ENCODE measurements at regions not wholly inside any gene's neighbourhood (a gene's known extent, or its start where the extent isn't known, plus 50 kb on each side); places are given as distances from the start of the nearest gene placed in this dataset.

- no peak for DNase-seq (ENCODE audit: low spot score)
- Histone ChIP-seq H3K9me3 (ENCODE audit: control insufficient read depth in 4 of 4, low read length in 3 of 4) (peaks cover 0 to 2% (median 0%) of the 10 kb centered on the region in 4 donors), H3K9ac (ENCODE audit: low read depth in 1 of 2, low read length in 2 of 2) (no peak overlapping the region), H3K27ac (ENCODE audit: low read depth in 1 of 2, low read length in 2 of 2) (no peak overlapping the region), H3K36me3 (ENCODE audit: control insufficient read depth in 4 of 4, insufficient read depth in 3 of 4, low read depth in 1 of 4, low read length in 3 of 4) (no peaks in the 10 kb centered on the region), H3K4me1 (ENCODE audit: control insufficient read depth in 4 of 4, insufficient read depth in 4 of 4, low read length in 3 of 4) (peaks cover 0 to 2% (median 0%) of the 10 kb centered on the region in 4 donors), H3K4me3 (ENCODE audit: low read depth in 1 of 3, low read length in 3 of 3) (no peak overlapping the region), H3K27me3 (ENCODE audit: control insufficient read depth in 4 of 4, insufficient read depth in 4 of 4, low read length in 3 of 4) (peaks cover 0 to 8% (median 0%) of the 10 kb centered on the region in 4 donors)
- TF ChIP-seq YY1 (IDR thresholded peaks at IDR 0.05) (no peak), SP1 (IDR thresholded peaks at IDR 0.05) (no peak), TAF1 (conservative IDR thresholded peaks at IDR 0.05) (no peak)
These were observed 370.8 kb downstream of the LNPK start for GRCh38 chr2:175631245-175631623.

- Histone ChIP-seq H3K4me1 (ENCODE audit: control insufficient read depth in 4 of 4, insufficient read depth in 4 of 4, low read length in 3 of 4) (peaks cover 0 to 2% (median 0%) of the 10 kb centered on the region in 4 donors), H3K27ac (ENCODE audit: low read depth in 1 of 2, low read length in 2 of 2) (no peak overlapping the region), H3K36me3 (ENCODE audit: control insufficient read depth in 4 of 4, insufficient read depth in 3 of 4, low read depth in 1 of 4, low read length in 3 of 4) (no peaks in the 10 kb centered on the region), H3K4me3 (ENCODE audit: low read depth in 1 of 3, low read length in 3 of 3) (no peak overlapping the region), H3K27me3 (ENCODE audit: control insufficient read depth in 4 of 4, insufficient read depth in 4 of 4, low read length in 3 of 4) (peaks cover 0 to 8% (median 0%) of the 10 kb centered on the region in 4 donors), H3K9ac (ENCODE audit: low read depth in 1 of 2, low read length in 2 of 2) (no peak overlapping the region), H3K9me3 (ENCODE audit: control insufficient read depth in 4 of 4, low read length in 3 of 4) (peaks cover 0 to 2% (median 0%) of the 10 kb centered on the region in 4 donors)
- WGBS: 62% methylated on average over 15 of the region's 15 CpGs
- TF ChIP-seq RXRA (IDR thresholded peaks at IDR 0.05): no peak
- TF ChIP-seq EGR1 (IDR thresholded peaks at IDR 0.05; ENCODE audit: low read depth in 2 of 2): no peak
- TF ChIP-seq JUND (IDR thresholded peaks at IDR 0.05): no peak
- TF ChIP-seq CTCF (IDR thresholded peaks at IDR 0.05; ENCODE audit: low read depth, low read length, missing input control): no peak
- no peak for TF ChIP-seq HNF4G (IDR thresholded peaks at IDR 0.05)
- no peak for TF ChIP-seq SP1 (IDR thresholded peaks at IDR 0.05)
- no peak for TF ChIP-seq FOXA2 (IDR thresholded peaks at IDR 0.05)
- TF ChIP-seq RAD21 (IDR thresholded peaks at IDR 0.05): no peak
- DNase-seq (ENCODE audit: low spot score): no peak
These were observed 371.5 kb downstream of the LNPK start for GRCh38 chr2:175630280-175631244.

GRCh38 chr2:175628243-175628642 is 373.8 kb downstream of the LNPK start:
- no peak overlapping the region for H3K9ac ChIP-seq (ENCODE audit: low read depth in 1 of 2, low read length in 2 of 2)
- H3K36me3 ChIP-seq (ENCODE audit: control insufficient read depth in 4 of 4, insufficient read depth in 3 of 4, low read depth in 1 of 4, low read length in 3 of 4): no peaks in the 10 kb centered on the region
- peaks cover 0 to 4% (median 0%) of the 10 kb centered on the region in 4 donors for H3K27me3 ChIP-seq (ENCODE audit: control insufficient read depth in 4 of 4, insufficient read depth in 4 of 4, low read length in 3 of 4)
- peaks cover 0 to 2% (median 0%) of the 10 kb centered on the region in 4 donors for H3K4me1 ChIP-seq (ENCODE audit: control insufficient read depth in 4 of 4, insufficient read depth in 4 of 4, low read length in 3 of 4)
- H3K27ac ChIP-seq (ENCODE audit: low read depth in 1 of 2, low read length in 2 of 2): no peak overlapping the region
- peaks cover 0 to 2% (median 0%) of the 10 kb centered on the region in 4 donors for H3K9me3 ChIP-seq (ENCODE audit: control insufficient read depth in 4 of 4, low read length in 3 of 4)
- no peak overlapping the region for H3K4me3 ChIP-seq (ENCODE audit: low read depth in 1 of 3, low read length in 3 of 3)
- no peak for DNase-seq (ENCODE audit: low spot score)
- no peak for TF ChIP-seq EGR1 (IDR thresholded peaks at IDR 0.05; ENCODE audit: low read depth in 2 of 2)
- TF ChIP-seq JUND (IDR thresholded peaks at IDR 0.05): no peak
- TF ChIP-seq NR2F2 (IDR thresholded peaks at IDR 0.05): no peak
- TF ChIP-seq ATF3 (IDR thresholded peaks at IDR 0.05): no peak
- TF ChIP-seq MAX (IDR thresholded peaks at IDR 0.05): no peak
- TF ChIP-seq RXRA (IDR thresholded peaks at IDR 0.05): no peak
- TF ChIP-seq TAF1 (conservative IDR thresholded peaks at IDR 0.05): no peak
- TF ChIP-seq HNF4A (conservative IDR thresholded peaks at IDR 0.05): no peak
- TF ChIP-seq FOXA2 (IDR thresholded peaks at IDR 0.05): no peak
- no peak for TF ChIP-seq GABPA (IDR thresholded peaks at IDR 0.05 in 1 of 2, conservative IDR thresholded peaks at IDR 0.05 in 1 of 2)
- no peak for TF ChIP-seq FOXA1 (IDR thresholded peaks at IDR 0.05)
- no peak for TF ChIP-seq HNF4G (IDR thresholded peaks at IDR 0.05)
- no peak for TF ChIP-seq YY1 (IDR thresholded peaks at IDR 0.05)
- no peak for TF ChIP-seq REST (IDR thresholded peaks at IDR 0.05)
- TF ChIP-seq ZBTB33 (IDR thresholded peaks at IDR 0.05): no peak
- TF ChIP-seq RAD21 (IDR thresholded peaks at IDR 0.05): no peak
- TF ChIP-seq SP1 (IDR thresholded peaks at IDR 0.05): no peak
